NB4 (cell line): ENCODE measurements at regions not wholly inside any gene's neighbourhood (a gene's known extent, or its start where the extent isn't known, plus 50 kb on each side); places are given as distances from the start of the nearest gene placed in this dataset.

Experiments
- DNase-seq: peaks from one replicate; pipeline ENCODE4 v3.0.0; 2010; ENCODE audit warnings: low read depth
- H3K4me3 ChIP-seq: one replicate; pipeline ENCODE4 v1.5.1; 2011; ENCODE audit warnings: mild to moderate bottlenecking, low read depth, low read length, moderate library complexity
- CTCF ChIP-seq: IDR thresholded peaks from one replicate; pipeline ENCODE4 v1.5.1; 2012; ENCODE audit warnings: low read depth, low read length
- MAX ChIP-seq: IDR thresholded peaks from 2 replicates; pipeline ENCODE4 v1.6.1; 2011; ENCODE audit warnings: low read depth, low read length
- MYC ChIP-seq: IDR thresholded peaks from 2 replicates; pipeline ENCODE4 v1.6.1; 2011; ENCODE audit warnings: low read depth, low read length
- POLR2A ChIP-seq: IDR thresholded peaks from 2 replicates; pipeline ENCODE4 v1.6.1; 2011; ENCODE audit warnings: mild to moderate bottlenecking; ENCODE audit not compliant: insufficient read length; ENCODE audit errors: extremely low read depth

GRCh38 chr4:26081795-26082498 is 167.9 kb downstream of the SMIM20 start:
- DNase-seq, result peak; percentile 78
- no peak overlapping the region for H3K4me3 ChIP-seq
- TF ChIP-seq POLR2A (no peak), CTCF (peak; percentile 72)

GRCh38 chr4:26082565-26082964 is 168.5 kb downstream of the SMIM20 start:
- TF ChIP-seq MYC, result no peak
- TF ChIP-seq POLR2A, result no peak
- TF ChIP-seq CTCF, result no peak
- TF ChIP-seq MAX, result no peak
- no peak overlapping the region for H3K4me3 ChIP-seq
- no peak for DNase-seq

GRCh38 chr4:26083987-26084386 is 170.0 kb downstream of the SMIM20 start:
- H3K4me3 ChIP-seq, result no peak overlapping the region
- TF ChIP-seq POLR2A, result no peak
- no peak for TF ChIP-seq MAX
- TF ChIP-seq MYC, result no peak
- no peak for TF ChIP-seq CTCF
- peak; percentile 41 for DNase-seq

GRCh38 chr4:26084414-26084813 is 170.4 kb downstream of the SMIM20 start:
- no peak for TF ChIP-seq POLR2A
- TF ChIP-seq MYC, result no peak
- TF ChIP-seq MAX, result no peak
- TF ChIP-seq CTCF, result no peak
- no peak for DNase-seq
- no peak overlapping the region for H3K4me3 ChIP-seq

- DNase-seq, result no peak
- H3K4me3 ChIP-seq, result no peak overlapping the region
- TF ChIP-seq MAX (no peak), CTCF (no peak), POLR2A (no peak), MYC (no peak)
Observed at GRCh38 chr4:26085551-26085950, 171.5 kb downstream of the SMIM20 start.
